BE2C (cell line): ENCODE measurements at regions not wholly inside any gene's neighbourhood (a gene's known extent, or its start where the extent isn't known, plus 50 kb on each side); places are given as distances from the start of the nearest gene placed in this dataset.

Experiments used
- DNase-seq: peaks from one replicate; pipeline ENCODE4 v3.0.0-alpha.2; 2020
- H3K27me3 ChIP-seq: fragments of 250-450 bp; sonication (Bioruptor Pico); 2 replicates; pipeline ENCODE4 v1.5.1; 2020; ENCODE audit warnings: mild to moderate bottlenecking
- H3K36me3 ChIP-seq: fragments of 250-450 bp; sonication (Bioruptor Pico); 2 replicates; pipeline ENCODE4 v1.5.1; 2020; ENCODE audit warnings: mild to moderate bottlenecking
- H3K4me1 ChIP-seq: fragments of 250-450 bp; sonication (Bioruptor Pico); 2 replicates; pipeline ENCODE4 v1.5.1; 2020
- H3K4me3 ChIP-seq: 2 replicates; pipeline ENCODE4 v1.5.1; 2011; ENCODE audit warnings: low read depth, low read length
- H3K9me3 ChIP-seq: fragments of 250-450 bp; sonication (Bioruptor Pico); 2 replicates; pipeline ENCODE4 v1.5.1; 2020
- CTCF ChIP-seq: IDR thresholded peaks from 2 replicates; pipeline ENCODE4 v1.5.1; 2012; ENCODE audit warnings: mild to moderate bottlenecking, low read depth, low read length

GRCh38 chr9:87054999-87055686, 107.8 kb upstream of the GAS1 start:
- DNase-seq, result no peak
- no peaks in the 10 kb centered on the region for H3K9me3 ChIP-seq
- H3K36me3 ChIP-seq, result no peaks in the 10 kb centered on the region
- no peaks in the 10 kb centered on the region for H3K4me1 ChIP-seq
- H3K27me3 ChIP-seq, result no peaks in the 10 kb centered on the region; the same call in 1 of the 2 replicates
- TF ChIP-seq CTCF, result no peak
- H3K4me3 ChIP-seq, result no peak overlapping the region

- H3K4me1 ChIP-seq, result no peaks in the 10 kb centered on the region
- H3K36me3 ChIP-seq, result no peaks in the 10 kb centered on the region
- TF ChIP-seq CTCF, result no peak
- H3K9me3 ChIP-seq, result no peaks in the 10 kb centered on the region
- no peaks in the 10 kb centered on the region; the same call in 1 of the 2 replicates for H3K27me3 ChIP-seq
- H3K4me3 ChIP-seq, result no peak overlapping the region
- DNase-seq, result no peak
Observed at GRCh38 chr9:87059772-87060171, 112.5 kb upstream of the GAS1 start.

- Histone ChIP-seq H3K36me3 (no peaks in the 10 kb centered on the region), H3K27me3 (no peaks in the 10 kb centered on the region), H3K4me1 (no peaks in the 10 kb centered on the region), H3K4me3 (no peak overlapping the region), H3K9me3 (no peaks in the 10 kb centered on the region)
- no peak for TF ChIP-seq CTCF
- DNase-seq, result no peak
Observed at GRCh38 chr9:87062746-87063145, 115.4 kb upstream of the GAS1 start.

GRCh38 chr9:87063246-87063645, 115.9 kb upstream of the GAS1 start:
- Histone ChIP-seq H3K36me3 (no peaks in the 10 kb centered on the region), H3K9me3 (no peaks in the 10 kb centered on the region), H3K27me3 (no peaks in the 10 kb centered on the region), H3K4me1 (no peaks in the 10 kb centered on the region), H3K4me3 (no peak overlapping the region)
- no peak for TF ChIP-seq CTCF
- DNase-seq, result no peak

GRCh38 chr9:87063871-87064270, 116.6 kb upstream of the GAS1 start:
- no peak for TF ChIP-seq CTCF
- H3K36me3 ChIP-seq, result no peaks in the 10 kb centered on the region
- DNase-seq, result no peak

GRCh38 chr9:87064311-87064710, 117.0 kb upstream of the GAS1 start:
- Histone ChIP-seq H3K36me3 (no peaks in the 10 kb centered on the region), H3K9me3 (no peaks in the 10 kb centered on the region), H3K4me1 (no peaks in the 10 kb centered on the region), H3K4me3 (no peak overlapping the region), H3K27me3 (no peaks in the 10 kb centered on the region)
- no peak for TF ChIP-seq CTCF
- DNase-seq, result no peak

More at GRCh38 chr9:87063871-87064270, 116.6 kb upstream of the GAS1 start:
- Histone ChIP-seq H3K4me1 (no peaks in the 10 kb centered on the region), H3K4me3 (no peak overlapping the region), H3K27me3 (no peaks in the 10 kb centered on the region), H3K9me3 (no peaks in the 10 kb centered on the region)
